ENCODE measurements at regions not wholly inside any gene's neighbourhood (a gene's known extent, or its start where the extent isn't known, plus 50 kb on each side); places are given as distances from the start of the nearest gene placed in this dataset.

DNA sequence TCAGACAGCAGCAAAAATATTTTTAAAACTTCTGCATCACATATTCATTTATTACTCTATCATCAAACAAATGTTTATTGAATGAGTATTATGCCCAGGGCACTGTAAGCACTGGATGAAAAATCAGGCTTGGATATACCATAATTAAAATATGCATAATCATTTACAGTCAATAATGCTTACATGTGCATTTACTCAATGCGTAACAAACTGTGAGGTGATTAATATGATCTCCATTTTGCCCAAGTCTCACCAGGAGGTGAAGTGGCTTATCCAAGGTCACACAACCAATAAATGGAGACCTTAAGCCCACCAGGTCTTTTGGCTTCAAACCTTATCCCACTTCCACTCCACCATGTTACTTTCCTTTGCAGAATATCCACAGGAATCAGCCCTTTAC lies 117.3 kb upstream of the SLC24A5 start:
- TF ChIP-seq, protein P1, sequence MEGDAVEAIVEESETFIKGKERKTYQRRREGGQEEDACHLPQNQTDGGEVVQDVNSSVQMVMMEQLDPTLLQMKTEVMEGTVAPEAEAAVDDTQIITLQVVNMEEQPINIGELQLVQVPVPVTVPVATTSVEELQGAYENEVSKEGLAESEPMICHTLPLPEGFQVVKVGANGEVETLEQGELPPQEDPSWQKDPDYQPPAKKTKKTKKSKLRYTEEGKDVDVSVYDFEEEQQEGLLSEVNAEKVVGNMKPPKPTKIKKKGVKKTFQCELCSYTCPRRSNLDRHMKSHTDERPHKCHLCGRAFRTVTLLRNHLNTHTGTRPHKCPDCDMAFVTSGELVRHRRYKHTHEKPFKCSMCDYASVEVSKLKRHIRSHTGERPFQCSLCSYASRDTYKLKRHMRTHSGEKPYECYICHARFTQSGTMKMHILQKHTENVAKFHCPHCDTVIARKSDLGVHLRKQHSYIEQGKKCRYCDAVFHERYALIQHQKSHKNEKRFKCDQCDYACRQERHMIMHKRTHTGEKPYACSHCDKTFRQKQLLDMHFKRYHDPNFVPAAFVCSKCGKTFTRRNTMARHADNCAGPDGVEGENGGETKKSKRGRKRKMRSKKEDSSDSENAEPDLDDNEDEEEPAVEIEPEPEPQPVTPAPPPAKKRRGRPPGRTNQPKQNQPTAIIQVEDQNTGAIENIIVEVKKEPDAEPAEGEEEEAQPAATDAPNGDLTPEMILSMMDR (conservative IDR thresholded peaks at IDR 0.05; ENCODE audit: low read length): no peak
- TF ChIP-seq EZH2phosphoT487 (IDR thresholded peaks at IDR 0.05; ENCODE audit: borderline replicate concordance): no peak

Measured in Loucy (cell line).